Right atrium auricular region (tissue), 2 donors: ENCODE measurements at regions not wholly inside any gene's neighbourhood (a gene's known extent, or its start where the extent isn't known, plus 50 kb on each side); places are given as distances from the start of the nearest gene placed in this dataset.
A peak's percentile ranks its signal among the peaks of the same experiment; 100 is the strongest.

Experiments
- DNase-seq: peaks from one replicate; pipeline ENCODE4 v3.0.0-alpha.2; 2019; ENCODE audit warnings: low spot score
- H3K27ac ChIP-seq, 2 donors: fragments of 200-600 bp; sonication (generic); 1 replicate in 1 of 2; 2 replicates in 1 of 2; pipeline ENCODE4 v1.5.1; 2016 to 2019
- H3K27me3 ChIP-seq, 2 donors: fragments of 200-600 bp; sonication (generic); one replicate each; pipeline versions ENCODE4 v1.5.1 to v1.6.0; 2017 to 2019
- H3K36me3 ChIP-seq: fragments of 200-600 bp; sonication (generic); one replicate; pipeline ENCODE4 v1.5.1; 2016
- H3K4me1 ChIP-seq, 2 donors: fragments of 200-600 bp; sonication (generic); one replicate each; pipeline versions ENCODE4 v1.5.1 to v1.6.0; 2017 to 2019
- H3K4me3 ChIP-seq, 2 donors: fragments of 200-600 bp; sonication (generic); 1 replicate in 1 of 2; 2 replicates in 1 of 2; pipeline ENCODE4 v1.5.1; 2017 to 2019; ENCODE audit warnings: mild to moderate bottlenecking in 1 of 2, moderate library complexity in 1 of 2
- H3K9me3 ChIP-seq, 2 donors: fragments of 200-600 bp; sonication (generic); one replicate each; pipeline ENCODE4 v1.5.1; 2019
- TF ChIP-seq, protein P1 (sequence below), 2 donors: fragments of 200-600 bp; sonication (generic); IDR thresholded peaks; one replicate each; pipeline ENCODE4 v1.5.1; 2019; ENCODE audit warnings: antibody characterized with exemption in 2 of 2

DNA sequence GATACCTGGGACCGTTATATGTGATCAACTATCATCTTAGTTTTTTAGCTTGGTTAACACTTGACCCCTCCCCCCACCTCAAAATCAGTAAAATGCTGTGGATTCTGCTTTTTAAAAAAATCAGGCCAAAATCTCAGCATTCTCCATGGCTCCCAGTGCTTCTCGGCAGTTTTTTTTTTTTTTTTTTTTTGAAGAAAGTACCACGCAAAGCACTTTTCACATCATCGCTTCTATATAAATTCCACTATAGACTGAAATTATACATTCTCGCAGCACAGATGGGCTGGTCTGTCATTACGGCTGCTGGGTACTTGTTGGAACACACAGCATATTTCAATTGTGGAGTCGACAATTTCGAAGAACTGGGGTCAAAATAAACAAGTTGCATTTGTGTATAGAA is 67.7 kb upstream of the PPARA start:
- peaks cover 0 to 98% of the 10 kb centered on the region in 2 donors for H3K4me1 ChIP-seq
- TF ChIP-seq, protein P1, sequence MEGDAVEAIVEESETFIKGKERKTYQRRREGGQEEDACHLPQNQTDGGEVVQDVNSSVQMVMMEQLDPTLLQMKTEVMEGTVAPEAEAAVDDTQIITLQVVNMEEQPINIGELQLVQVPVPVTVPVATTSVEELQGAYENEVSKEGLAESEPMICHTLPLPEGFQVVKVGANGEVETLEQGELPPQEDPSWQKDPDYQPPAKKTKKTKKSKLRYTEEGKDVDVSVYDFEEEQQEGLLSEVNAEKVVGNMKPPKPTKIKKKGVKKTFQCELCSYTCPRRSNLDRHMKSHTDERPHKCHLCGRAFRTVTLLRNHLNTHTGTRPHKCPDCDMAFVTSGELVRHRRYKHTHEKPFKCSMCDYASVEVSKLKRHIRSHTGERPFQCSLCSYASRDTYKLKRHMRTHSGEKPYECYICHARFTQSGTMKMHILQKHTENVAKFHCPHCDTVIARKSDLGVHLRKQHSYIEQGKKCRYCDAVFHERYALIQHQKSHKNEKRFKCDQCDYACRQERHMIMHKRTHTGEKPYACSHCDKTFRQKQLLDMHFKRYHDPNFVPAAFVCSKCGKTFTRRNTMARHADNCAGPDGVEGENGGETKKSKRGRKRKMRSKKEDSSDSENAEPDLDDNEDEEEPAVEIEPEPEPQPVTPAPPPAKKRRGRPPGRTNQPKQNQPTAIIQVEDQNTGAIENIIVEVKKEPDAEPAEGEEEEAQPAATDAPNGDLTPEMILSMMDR (IDR thresholded peaks at IDR 0.05): no peak
- H3K36me3 ChIP-seq: peaks cover 19% of the 10 kb centered on the region
- H3K4me3 ChIP-seq: no peak overlapping the region
- DNase-seq: no peak
- H3K9me3 ChIP-seq: no peaks in the 10 kb centered on the region
- peak overlapping the region; percentile 97 to 99 for H3K27ac ChIP-seq
- H3K27me3 ChIP-seq: no peaks in the 10 kb centered on the region

DNA sequence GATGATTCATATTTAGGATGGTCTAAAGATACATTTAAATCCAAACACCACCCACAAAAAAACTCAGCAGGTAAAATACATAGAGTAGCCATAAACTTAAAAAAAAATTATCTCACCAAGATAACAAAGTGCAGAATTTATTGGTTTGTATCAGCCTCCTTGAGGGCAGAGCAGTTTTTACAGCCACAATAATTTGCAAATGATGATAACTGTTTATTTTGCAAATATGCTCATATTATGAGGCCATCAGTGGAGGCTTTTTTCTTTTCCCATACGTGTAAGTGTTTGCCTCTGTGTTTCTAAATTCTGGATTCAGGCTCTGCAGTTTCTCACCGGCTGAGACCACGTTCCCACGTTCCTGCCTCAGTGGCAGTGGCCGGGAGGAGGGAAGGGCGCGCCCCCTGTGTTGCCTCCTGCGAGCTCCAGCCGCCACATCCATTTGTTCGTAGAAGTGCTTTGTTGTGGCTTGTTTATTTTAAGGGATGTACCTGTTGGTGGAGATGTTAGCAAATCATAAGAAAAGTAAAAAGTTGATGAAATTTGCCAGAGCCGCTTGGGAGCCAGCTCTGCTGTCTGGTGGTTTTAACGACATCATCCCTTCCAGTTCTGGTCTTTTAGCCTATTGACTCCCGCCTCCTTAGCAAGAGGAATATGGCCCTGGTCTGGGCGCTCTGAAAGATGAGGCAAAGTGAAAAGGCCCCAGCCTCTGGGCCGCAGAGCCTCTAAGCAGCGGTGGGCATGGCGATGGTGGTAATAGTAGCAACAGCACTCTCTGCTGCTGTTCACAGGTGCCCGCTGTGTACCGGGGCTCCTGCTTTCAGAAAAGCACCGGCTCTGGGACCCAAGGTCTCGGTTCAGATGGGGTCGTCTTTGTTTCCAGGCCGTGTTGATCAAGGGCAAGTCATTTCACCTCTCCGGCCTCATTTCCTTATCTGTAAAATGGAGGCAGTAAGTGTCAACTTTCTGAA is 66.7 kb upstream of the PPARA start:
- peak overlapping the region in 1 of 2 donors; percentile 18 for H3K4me3 ChIP-seq

DNA sequence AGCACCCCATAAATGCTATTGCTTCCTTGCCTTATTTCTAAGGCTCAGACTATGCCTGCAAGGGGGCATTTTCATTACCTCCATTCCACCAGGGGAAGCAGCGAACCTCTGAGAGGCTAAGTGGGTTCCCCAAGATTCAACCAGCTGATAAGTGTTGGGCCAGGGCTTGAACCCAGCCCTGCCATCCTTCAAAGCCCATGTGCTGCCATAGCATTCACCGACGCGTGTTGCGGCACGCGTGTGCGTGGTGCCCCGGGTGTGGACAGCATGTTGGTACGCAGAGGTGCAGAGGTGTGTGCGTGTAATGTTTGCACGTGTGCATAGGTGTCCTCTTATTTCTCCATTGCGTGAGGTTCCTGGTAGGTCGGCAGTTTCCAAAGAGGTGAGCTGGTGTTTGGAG is 66.0 kb upstream of the PPARA start:
- Histone ChIP-seq H3K36me3 (peaks cover 24% of the 10 kb centered on the region), H3K27me3 (no peaks in the 10 kb centered on the region), H3K27ac (peak overlapping the region; percentile 97 to 99), H3K4me3 (peak overlapping the region in 1 of 2 donors; percentile 18), H3K9me3 (no peaks in the 10 kb centered on the region), H3K4me1 (peaks cover 0 to 98% of the 10 kb centered on the region in 2 donors)
- DNase-seq: no peak
- TF ChIP-seq, protein P1 (IDR thresholded peaks at IDR 0.05): no peak

More for the DNA sequence above, 66.7 kb upstream of the PPARA start:
- no peaks in the 10 kb centered on the region for H3K27me3 ChIP-seq
- no peaks in the 10 kb centered on the region for H3K9me3 ChIP-seq
- DNase-seq: no peak
- TF ChIP-seq, protein P1 (IDR thresholded peaks at IDR 0.05): no peak
- H3K36me3 ChIP-seq: peaks cover 20% of the 10 kb centered on the region
- H3K27ac ChIP-seq: peak overlapping the region; percentile 97 to 99
- H3K4me1 ChIP-seq: peaks cover 0 to 98% of the 10 kb centered on the region in 2 donors

- no peaks in the 10 kb centered on the region for H3K27me3 ChIP-seq
- peak; percentile 92 for DNase-seq
- peaks cover 24% of the 10 kb centered on the region for H3K36me3 ChIP-seq
- H3K27ac ChIP-seq: peak overlapping the region; percentile 97 to 99
- peak overlapping the region; percentile 7 to 18 for H3K4me3 ChIP-seq
- H3K4me1 ChIP-seq: peaks cover 0 to 98% of the 10 kb centered on the region in 2 donors
- no peaks in the 10 kb centered on the region for H3K9me3 ChIP-seq
- TF ChIP-seq, protein P1 (IDR thresholded peaks at IDR 0.05): no peak
Measured at GRCh38 chr22:46084943-46085827, 65.1 kb upstream of the PPARA start.

DNA sequence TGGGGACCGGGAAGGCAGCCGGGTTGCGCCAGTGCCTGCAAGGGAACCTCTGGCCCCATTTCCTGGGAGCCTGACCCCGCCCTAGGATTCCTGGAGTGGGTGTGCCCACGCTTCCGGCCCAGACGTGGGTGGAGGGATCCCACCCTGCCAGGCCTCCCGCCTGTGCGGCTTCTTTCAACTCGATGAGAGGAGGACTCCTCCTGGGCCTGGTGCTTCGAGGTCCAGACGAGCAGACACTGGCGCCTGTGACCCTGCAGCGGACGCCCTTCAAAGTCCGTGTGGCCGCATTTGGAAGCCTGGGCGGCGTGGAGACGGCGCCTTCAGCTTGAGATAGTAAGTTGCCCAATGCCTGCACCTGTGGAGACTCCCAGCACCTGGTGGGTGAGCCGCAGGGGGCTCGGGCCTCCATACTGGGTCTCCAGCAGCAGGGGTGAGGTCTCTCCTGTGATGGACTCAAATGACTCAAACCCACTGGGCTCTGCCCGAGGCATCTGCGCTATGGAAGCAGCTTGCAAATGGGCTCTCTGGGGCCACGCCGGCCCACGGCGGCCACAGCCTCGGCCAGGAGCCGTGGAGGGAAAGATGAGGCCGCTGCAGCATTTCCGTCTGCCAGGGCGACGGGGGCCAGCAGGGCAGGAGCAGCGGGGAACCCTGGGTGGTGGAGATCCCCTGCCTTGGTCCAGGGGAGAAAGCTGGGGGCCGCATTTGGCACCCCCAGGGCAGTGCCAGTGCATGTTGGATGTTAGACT is 64.3 kb upstream of the PPARA start:
- peak; percentile 87 for DNase-seq
- peaks cover 0 to 98% of the 10 kb centered on the region in 2 donors for H3K4me1 ChIP-seq
- H3K4me3 ChIP-seq: peak overlapping the region; percentile 8 to 18
- TF ChIP-seq, protein P1 (IDR thresholded peaks at IDR 0.05): no peak
- H3K9me3 ChIP-seq: no peaks in the 10 kb centered on the region
- peaks cover 27% of the 10 kb centered on the region for H3K36me3 ChIP-seq
- H3K27ac ChIP-seq: peak overlapping the region; percentile 97 to 99
- no peaks in the 10 kb centered on the region for H3K27me3 ChIP-seq
